BJ (cell line): ENCODE measurements at regions not wholly inside any gene's neighbourhood (a gene's known extent, or its start where the extent isn't known, plus 50 kb on each side); places are given as distances from the start of the nearest gene placed in this dataset.

Experiments
- CTCF ChIA-PET: fragments of 350-600 bp; formaldehyde crosslinking; extraction: SDS; loops from one replicate; lab custom pipeline; 2021; ENCODE audit warnings: antibody characterized with exemption, inconsistent platforms; lab: Yijun Ruan, JAX
- POLR2A ChIA-PET: fragments of 300-600 bp; sonication (Branson Sonifier 250); formaldehyde crosslinking; extraction: SDS; loops from one replicate; lab custom pipeline; 2021; ENCODE audit warnings: antibody characterized with exemption; lab: Charles Lee
- DNase-seq: peaks from one replicate; pipeline ENCODE4 v3.0.0-alpha.2; 2011; ENCODE audit warnings: low read depth
- H3K27me3 ChIP-seq: 2 replicates; pipeline ENCODE4 v1.6.0; 2011; ENCODE audit warnings: low read length; ENCODE audit not compliant: control insufficient read depth, insufficient read depth
- H3K36me3 ChIP-seq: 2 replicates; pipeline ENCODE4 v1.5.1; 2011; ENCODE audit warnings: low read length; ENCODE audit not compliant: control insufficient read depth, insufficient read depth
- H3K4me3 ChIP-seq: 2 replicates; pipeline ENCODE4 v1.5.1; 2011; ENCODE audit warnings: low read depth, mild to moderate bottlenecking, control low read depth, low read length
- TF ChIP-seq, protein P1 (sequence below): IDR thresholded peaks from 2 replicates; pipeline ENCODE4 v1.5.1; 2011; ENCODE audit warnings: low read depth, mild to moderate bottlenecking, control low read depth, inconsistent platforms, low read length, moderate library complexity; ENCODE audit not compliant: insufficient read depth

DNA sequence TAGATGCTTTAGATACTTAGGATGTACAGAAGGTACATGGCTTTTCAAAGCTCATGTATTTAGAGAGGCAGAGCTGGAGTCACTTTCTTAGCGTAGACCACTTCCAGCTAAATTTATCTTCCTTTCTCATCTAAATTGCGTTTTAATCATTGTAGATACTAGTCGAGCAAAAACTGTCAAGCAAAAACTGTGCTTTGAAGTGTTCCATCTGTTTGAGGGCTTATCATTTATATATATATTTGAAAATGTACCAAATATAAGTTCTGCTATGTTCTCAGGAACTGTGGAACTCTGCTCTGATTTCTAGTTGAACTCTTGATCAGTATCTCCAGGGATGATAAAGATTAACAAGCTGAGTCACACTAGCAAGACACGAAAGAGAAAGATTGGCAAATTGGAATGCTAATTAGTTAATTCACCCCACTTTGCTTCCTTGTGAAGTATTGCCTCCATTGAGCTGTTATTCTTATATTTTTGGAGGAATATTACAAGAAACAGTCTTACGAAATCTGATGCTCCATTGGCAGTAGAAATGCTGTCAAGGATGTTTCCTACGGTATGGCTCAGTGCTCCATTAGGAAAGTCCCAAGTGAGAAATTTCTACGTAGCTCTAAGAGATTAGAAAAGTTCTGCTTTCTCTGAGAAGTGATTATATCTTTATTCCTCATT is 310.7 kb downstream of the AEBP2 start:
- TF ChIP-seq, protein P1, sequence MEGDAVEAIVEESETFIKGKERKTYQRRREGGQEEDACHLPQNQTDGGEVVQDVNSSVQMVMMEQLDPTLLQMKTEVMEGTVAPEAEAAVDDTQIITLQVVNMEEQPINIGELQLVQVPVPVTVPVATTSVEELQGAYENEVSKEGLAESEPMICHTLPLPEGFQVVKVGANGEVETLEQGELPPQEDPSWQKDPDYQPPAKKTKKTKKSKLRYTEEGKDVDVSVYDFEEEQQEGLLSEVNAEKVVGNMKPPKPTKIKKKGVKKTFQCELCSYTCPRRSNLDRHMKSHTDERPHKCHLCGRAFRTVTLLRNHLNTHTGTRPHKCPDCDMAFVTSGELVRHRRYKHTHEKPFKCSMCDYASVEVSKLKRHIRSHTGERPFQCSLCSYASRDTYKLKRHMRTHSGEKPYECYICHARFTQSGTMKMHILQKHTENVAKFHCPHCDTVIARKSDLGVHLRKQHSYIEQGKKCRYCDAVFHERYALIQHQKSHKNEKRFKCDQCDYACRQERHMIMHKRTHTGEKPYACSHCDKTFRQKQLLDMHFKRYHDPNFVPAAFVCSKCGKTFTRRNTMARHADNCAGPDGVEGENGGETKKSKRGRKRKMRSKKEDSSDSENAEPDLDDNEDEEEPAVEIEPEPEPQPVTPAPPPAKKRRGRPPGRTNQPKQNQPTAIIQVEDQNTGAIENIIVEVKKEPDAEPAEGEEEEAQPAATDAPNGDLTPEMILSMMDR = no peak
- CTCF ChIA-PET = interaction anchor here (1.3 to 1.6 kb wide), 2 partner anchors 10 kb away, joined by 4 to 5 read pairs; no protein-coding TSS in a partner anchor
- H3K4me3 ChIP-seq = no peak overlapping the region
- POLR2A ChIA-PET = no interaction called here
- no peaks in the 10 kb centered on the region for H3K36me3 ChIP-seq
- no peaks in the 10 kb centered on the region for H3K27me3 ChIP-seq
- no peak for DNase-seq

DNA sequence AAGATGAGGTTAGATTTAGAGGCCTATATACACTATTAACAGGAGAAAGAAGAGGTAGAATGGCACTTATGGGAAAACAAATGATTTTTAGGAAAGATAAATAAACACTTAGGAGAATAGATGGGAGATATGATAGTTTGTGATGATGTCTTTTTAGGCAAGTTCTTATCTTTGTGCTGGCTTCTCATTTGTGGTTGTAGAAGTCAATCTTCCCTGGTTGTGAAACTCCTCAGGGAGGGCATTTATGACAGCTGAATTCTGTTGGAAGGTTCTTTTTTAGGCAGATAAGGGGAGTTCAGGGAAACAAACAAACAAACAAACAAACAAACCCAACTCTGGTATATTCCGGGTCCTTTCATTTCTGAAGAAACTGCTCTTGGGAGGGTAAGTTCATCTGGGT is 311.8 kb downstream of the AEBP2 start:
- ChIA-PET CTCF (interaction anchor here (0.6 kb wide), 1 partner anchor 8 kb away, joined by 3 read pairs; no protein-coding TSS in a partner anchor), POLR2A (interaction anchor here (1.0 kb wide), 1 partner anchor 57 kb away, joined by 3 read pairs; no protein-coding TSS in a partner anchor)
- no peak for DNase-seq
- Histone ChIP-seq H3K4me3 (no peak overlapping the region), H3K27me3 (no peaks in the 10 kb centered on the region), H3K36me3 (no peaks in the 10 kb centered on the region)
- TF ChIP-seq, protein P1 = no peak

- DNase-seq = no peak
- POLR2A ChIA-PET = no interaction called here
- Histone ChIP-seq H3K27me3 (no peaks in the 10 kb centered on the region), H3K4me3 (no peak overlapping the region), H3K36me3 (no peaks in the 10 kb centered on the region)
- CTCF ChIA-PET = no interaction called here
- TF ChIP-seq, protein P1 = no peak
Observed at GRCh38 chr12:19752712-19753111, 313.4 kb downstream of the AEBP2 start.

DNA sequence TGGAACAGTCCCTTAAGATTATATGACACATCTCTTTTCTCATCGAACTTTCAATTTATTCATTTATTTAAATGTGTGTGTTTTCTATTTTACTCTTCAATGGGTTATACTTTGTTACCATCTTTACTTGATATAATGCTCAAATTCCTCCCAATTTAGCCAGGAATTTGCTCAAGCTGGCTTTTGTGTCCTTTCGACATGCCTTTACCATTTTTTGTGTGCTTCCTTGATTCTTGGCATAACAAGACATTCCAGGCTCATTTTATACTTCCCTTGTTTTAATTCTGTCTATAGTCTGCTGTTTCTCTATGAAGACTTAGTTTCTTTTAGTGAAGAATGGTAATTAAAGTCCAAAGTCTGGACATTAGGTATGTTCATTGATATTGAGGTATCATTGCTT is 315.8 kb downstream of the AEBP2 start:
- TF ChIP-seq, protein P1 = no peak
- no peak overlapping the region for H3K4me3 ChIP-seq
- CTCF ChIA-PET = interaction anchor here (3.6 kb wide), 1 partner anchor 138 kb away, joined by 14 read pairs; no protein-coding TSS in a partner anchor
- DNase-seq = no peak
- no peaks in the 10 kb centered on the region for H3K27me3 ChIP-seq
- H3K36me3 ChIP-seq = no peaks in the 10 kb centered on the region
- POLR2A ChIA-PET = no interaction called here

DNA sequence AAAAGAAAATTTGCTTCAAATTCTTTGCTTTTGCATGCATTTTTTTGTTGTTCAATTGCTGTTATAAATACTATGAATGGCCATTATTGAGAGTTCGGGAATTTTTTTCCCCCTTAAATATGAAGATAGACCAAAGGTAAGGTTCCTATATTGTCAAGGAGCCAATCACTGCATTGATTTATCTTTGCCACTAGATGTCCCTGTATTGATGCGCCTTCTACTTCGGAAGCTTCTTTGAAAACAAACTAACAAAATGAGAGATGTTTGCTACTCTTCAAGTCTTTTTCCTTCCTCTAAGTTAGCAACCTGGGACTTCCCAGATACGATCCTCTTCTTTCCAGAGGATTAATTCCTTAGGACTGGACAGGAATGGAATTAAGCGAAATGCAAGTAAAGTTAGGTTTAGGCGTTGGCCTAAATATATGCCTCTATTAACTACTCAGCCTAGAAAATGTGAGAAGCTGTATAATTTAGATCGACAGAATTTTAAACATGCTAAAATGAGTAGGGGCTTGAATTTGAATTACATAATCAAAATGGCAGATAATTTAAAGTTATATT is 318.1 kb downstream of the AEBP2 start:
- POLR2A ChIA-PET = no interaction called here
- DNase-seq = no peak

More for the DNA sequence above, 318.1 kb downstream of the AEBP2 start:
- CTCF ChIA-PET = interaction anchor here (0.6 to 3.6 kb wide), 8 partner anchors 9 to 499 kb away, joined by 3 to 14 read pairs (median 3); no protein-coding TSS in a partner anchor
- TF ChIP-seq, protein P1 = peak; percentile 70
- Histone ChIP-seq H3K4me3 (no peak overlapping the region), H3K27me3 (no peaks in the 10 kb centered on the region), H3K36me3 (no peaks in the 10 kb centered on the region)
